Epithelial cell of esophagus (primary cell): ENCODE measurements at regions not wholly inside any gene's neighbourhood (a gene's known extent, or its start where the extent isn't known, plus 50 kb on each side); places are given as distances from the start of the nearest gene placed in this dataset.
"Not testable (repeated sequence)": the region's sequence is repeated elsewhere in the genome, so short reads cannot be mapped to it uniquely, and the experiment has no call there.

Experiments used
- DNase-seq: peaks from one replicate; pipeline ENCODE4 v3.0.0; 2010; ENCODE audit warnings: low read depth
- H3K4me3 ChIP-seq: 2 replicates; pipeline ENCODE4 v1.5.1; 2011; ENCODE audit warnings: mild to moderate bottlenecking, low read length, control low read depth
- TF ChIP-seq, protein P1 (sequence below): IDR thresholded peaks from 2 replicates; pipeline ENCODE4 v1.5.1; 2011; ENCODE audit warnings: low read depth, mild to moderate bottlenecking, low read length, control low read depth, inconsistent platforms; ENCODE audit not compliant: insufficient read depth; ENCODE audit errors: missing control alignments

DNA sequence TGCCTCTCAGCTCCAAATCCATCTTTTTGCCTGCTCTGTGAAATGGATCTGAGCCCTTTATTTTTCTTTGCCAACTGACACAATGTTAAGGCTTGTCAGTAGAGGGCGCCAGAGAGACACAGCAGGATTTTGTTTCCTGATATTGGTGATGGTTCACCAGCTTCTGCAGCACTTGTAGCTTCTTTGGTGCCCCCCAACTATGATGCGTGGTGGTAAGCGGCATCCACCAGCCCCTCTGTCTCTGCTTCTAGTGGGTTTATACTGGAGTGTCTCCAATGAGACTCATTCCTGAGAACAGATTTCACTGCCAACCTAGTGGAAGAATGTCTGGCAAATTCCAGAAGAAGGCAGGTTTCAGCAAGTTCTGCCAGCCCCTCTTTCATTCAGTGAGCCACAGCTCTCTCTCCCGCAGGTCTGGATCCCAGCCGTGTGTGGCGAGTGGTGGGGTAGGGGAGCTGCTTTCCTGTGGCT is 471.9 kb upstream of the FRG2C start:
- peak; percentile 55 for DNase-seq
- H3K4me3 ChIP-seq: no peak overlapping the region
- TF ChIP-seq, protein P1, sequence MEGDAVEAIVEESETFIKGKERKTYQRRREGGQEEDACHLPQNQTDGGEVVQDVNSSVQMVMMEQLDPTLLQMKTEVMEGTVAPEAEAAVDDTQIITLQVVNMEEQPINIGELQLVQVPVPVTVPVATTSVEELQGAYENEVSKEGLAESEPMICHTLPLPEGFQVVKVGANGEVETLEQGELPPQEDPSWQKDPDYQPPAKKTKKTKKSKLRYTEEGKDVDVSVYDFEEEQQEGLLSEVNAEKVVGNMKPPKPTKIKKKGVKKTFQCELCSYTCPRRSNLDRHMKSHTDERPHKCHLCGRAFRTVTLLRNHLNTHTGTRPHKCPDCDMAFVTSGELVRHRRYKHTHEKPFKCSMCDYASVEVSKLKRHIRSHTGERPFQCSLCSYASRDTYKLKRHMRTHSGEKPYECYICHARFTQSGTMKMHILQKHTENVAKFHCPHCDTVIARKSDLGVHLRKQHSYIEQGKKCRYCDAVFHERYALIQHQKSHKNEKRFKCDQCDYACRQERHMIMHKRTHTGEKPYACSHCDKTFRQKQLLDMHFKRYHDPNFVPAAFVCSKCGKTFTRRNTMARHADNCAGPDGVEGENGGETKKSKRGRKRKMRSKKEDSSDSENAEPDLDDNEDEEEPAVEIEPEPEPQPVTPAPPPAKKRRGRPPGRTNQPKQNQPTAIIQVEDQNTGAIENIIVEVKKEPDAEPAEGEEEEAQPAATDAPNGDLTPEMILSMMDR: peak; percentile 90

DNA sequence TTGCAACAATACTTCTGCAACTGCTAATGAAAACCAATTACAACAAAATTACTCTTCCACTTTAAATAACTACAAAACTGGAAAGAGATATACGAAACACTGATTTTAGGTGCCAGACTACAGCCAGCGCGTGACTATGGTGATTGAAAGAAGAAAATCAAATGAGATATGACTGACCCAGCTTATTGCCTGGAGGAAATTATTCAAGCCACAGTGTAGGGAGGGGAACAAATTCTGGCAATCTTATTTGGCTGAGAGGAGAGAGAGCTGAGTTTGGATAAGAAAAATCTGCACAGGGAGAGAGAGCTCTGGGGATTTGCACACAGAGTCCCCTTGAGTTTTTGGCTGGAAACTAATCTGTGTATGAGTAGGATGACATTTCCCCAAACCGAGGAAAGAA is 470.3 kb upstream of the FRG2C start:
- no peak overlapping the region for H3K4me3 ChIP-seq
- TF ChIP-seq, protein P1: no peak
- DNase-seq: no peak

DNA sequence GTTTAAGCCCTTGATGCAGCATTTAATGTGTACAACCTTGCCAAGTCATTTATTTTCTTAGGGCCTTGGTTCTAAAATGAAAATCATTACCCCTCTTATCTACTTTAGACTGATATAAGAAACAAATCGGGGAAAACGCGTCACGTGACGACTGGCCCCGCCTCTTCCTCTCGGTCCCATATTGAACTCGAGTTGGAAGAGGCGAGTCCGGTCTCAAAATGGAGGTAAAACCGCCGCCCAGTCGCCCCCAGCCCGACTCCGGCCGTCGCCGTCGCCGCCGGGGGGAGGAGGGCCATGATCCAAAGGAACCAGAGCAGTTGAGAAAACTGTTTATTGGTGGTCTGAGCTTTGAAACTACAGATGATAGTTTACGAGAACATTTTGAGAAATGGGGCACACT is 449.8 kb upstream of the FRG2C start:
- not testable (repeated sequence) for DNase-seq, H3K4me3 ChIP-seq

DNA sequence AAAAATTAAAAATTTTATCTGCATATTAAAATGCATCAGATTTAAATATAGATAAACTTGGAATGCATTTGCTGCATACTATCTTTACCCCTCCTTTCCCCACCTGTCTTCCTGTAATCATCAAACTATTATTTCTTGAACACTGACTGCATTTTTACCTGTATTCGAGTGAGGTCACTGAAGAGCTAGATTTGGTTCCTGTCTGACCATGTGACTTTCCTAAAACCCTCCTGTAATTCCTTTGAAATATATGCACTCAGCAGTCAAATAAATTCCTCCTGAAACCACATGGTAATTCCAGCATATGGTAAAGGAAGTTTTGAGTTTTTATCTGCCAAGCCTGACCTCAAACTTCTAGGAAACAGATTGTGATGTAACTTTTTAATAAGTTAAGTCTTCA is 445.6 kb upstream of the FRG2C start:
- no peak overlapping the region for H3K4me3 ChIP-seq
- TF ChIP-seq, protein P1: no peak
- DNase-seq: no peak

DNA sequence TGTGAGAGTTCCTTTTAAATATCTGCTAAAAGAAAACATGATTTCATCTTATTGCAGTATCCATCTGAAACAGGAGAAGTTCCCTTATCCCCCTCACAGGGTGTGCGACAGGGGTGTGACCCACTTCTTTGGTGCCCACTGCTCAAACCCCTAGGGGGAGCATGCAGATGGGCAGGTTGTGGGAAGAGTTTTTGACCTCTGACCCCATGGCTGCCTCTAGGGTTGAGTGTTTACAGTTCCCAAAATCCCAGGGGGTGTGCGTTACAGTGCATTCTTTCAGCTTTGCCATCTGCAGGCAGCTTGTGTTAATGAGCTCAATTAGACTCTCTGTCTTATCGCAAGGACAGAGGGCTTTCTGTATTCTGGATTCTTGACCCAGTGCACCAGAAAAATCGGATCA is 443.2 kb upstream of the FRG2C start:
- H3K4me3 ChIP-seq: no peak overlapping the region
- DNase-seq: no peak
- TF ChIP-seq, protein P1: no peak

DNA sequence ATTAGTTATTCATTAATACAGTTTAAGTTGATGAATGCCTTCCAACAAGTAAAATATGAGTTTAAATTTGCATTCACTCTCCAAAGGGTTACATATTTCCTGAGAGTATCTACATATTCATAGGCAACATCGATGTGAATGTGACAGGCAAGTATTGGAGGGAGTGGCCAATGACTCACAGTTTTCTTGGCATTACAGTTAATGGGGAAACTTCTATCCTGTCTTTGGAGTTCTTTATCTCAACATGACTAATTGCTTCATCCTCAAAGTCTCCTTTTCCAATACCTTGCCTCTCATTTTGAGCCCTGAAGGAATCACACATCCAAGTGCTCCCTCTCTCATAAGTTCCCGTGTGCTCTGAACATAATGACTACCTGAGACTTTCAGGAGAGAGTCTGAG is 439.7 kb upstream of the FRG2C start:
- TF ChIP-seq, protein P1: no peak
- peak; percentile 17 for DNase-seq

DNA sequence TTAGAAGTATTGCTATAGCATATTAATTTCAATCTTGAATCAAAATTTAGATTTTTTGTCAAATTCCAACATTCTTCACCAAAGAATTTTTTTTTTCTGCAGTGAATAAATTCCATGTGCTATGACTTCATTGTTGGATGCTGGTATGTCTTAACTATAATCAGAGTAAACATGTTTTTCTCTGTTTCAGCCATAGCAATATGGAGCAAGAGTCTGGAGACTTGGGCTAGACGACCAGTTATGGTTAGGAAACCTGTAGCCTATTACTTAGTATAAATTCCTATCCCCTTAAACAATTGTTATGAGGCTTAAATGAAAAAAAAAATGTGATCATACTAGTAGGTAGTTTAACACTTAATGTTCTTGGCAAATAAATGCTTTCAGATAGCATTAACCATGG is 431.9 kb upstream of the FRG2C start:
- TF ChIP-seq, protein P1: no peak
- H3K4me3 ChIP-seq: no peak overlapping the region
- DNase-seq: no peak

More for the DNA sequence above, 439.7 kb upstream of the FRG2C start:
- no peak overlapping the region for H3K4me3 ChIP-seq
